Stimulated activated effector memory CD8-positive, alpha-beta T cell treated with anti-CD3 and anti-CD28 coated beads, Interleukin-12 subunit alpha, Interleukin-12 subunit beta, amount 100 ng/mL, for 72 hours (primary cell): ENCODE measurements at regions not wholly inside any gene's neighbourhood (a gene's known extent, or its start where the extent isn't known, plus 50 kb on each side); places are given as distances from the start of the nearest gene placed in this dataset.

Experiments
- ATAC-seq: fragments of 150-1000 bp; cut with Tn5 transposase; 2 replicates; pipeline ENCODE4 v1.10.0; 2021
- DNase-seq, 2 donors: peaks; one replicate each; pipeline ENCODE4 v3.0.0; 2021 to 2022; ENCODE audit warnings: low spot score in 2 of 2
- H3K27ac Mint-ChIP-seq: one replicate; pipeline ENCODE4 v1.8.0; 2022; ENCODE audit warnings: mild to moderate bottlenecking, mixed read lengths
- H3K36me3 Mint-ChIP-seq: one replicate; pipeline ENCODE4 v1.8.0; 2022; ENCODE audit warnings: mild to moderate bottlenecking, mixed read lengths
- H3K4me1 Mint-ChIP-seq: one replicate; pipeline ENCODE4 v1.8.0; 2022; ENCODE audit warnings: mixed read lengths
- H3K4me3 Mint-ChIP-seq: one replicate; pipeline ENCODE4 v1.8.0; 2022; ENCODE audit warnings: mild to moderate bottlenecking, mixed read lengths
- H3K9me3 Mint-ChIP-seq: one replicate; pipeline ENCODE4 v1.8.0; 2022; ENCODE audit warnings: mixed read lengths

- no peaks in the 10 kb centered on the region for H3K36me3 Mint-ChIP-seq
- H3K9me3 Mint-ChIP-seq: peaks cover 6% of the 10 kb centered on the region
- no peak overlapping the region for H3K4me3 Mint-ChIP-seq
- peak; percentile 18 for ATAC-seq
- H3K27ac Mint-ChIP-seq: no peak overlapping the region
- DNase-seq: no peak
- no peaks in the 10 kb centered on the region for H3K4me1 Mint-ChIP-seq
These were observed 169.6 kb upstream of the PODXL start for GRCh38 chr7:131726031-131726430.

GRCh38 chr7:131724776-131725345, 168.4 kb upstream of the PODXL start:
- DNase-seq: no peak
- no peak for ATAC-seq
- H3K9me3 Mint-ChIP-seq: peaks cover 6% of the 10 kb centered on the region
- H3K36me3 Mint-ChIP-seq: no peaks in the 10 kb centered on the region
- no peaks in the 10 kb centered on the region for H3K4me1 Mint-ChIP-seq
- H3K4me3 Mint-ChIP-seq: no peak overlapping the region
- no peak overlapping the region for H3K27ac Mint-ChIP-seq

- Mint-ChIP-seq H3K36me3 (no peaks in the 10 kb centered on the region), H3K4me3 (no peak overlapping the region)
These were observed 167.5 kb upstream of the PODXL start for GRCh38 chr7:131723926-131724325.

GRCh38 chr7:131722371-131722770, 165.9 kb upstream of the PODXL start:
- ATAC-seq (no peak), DNase-seq (peak in 1 of 2 donors; percentile 8)
- H3K36me3 Mint-ChIP-seq: no peaks in the 10 kb centered on the region
- no peak overlapping the region for H3K4me3 Mint-ChIP-seq
- H3K4me1 Mint-ChIP-seq: no peaks in the 10 kb centered on the region
- no peaks in the 10 kb centered on the region for H3K9me3 Mint-ChIP-seq
- H3K27ac Mint-ChIP-seq: no peak overlapping the region

More at GRCh38 chr7:131723926-131724325, 167.5 kb upstream of the PODXL start:
- DNase-seq (peak in 1 of 2 donors; percentile 23), ATAC-seq (no peak)
- no peak overlapping the region for H3K27ac Mint-ChIP-seq
- no peaks in the 10 kb centered on the region for H3K4me1 Mint-ChIP-seq
- H3K9me3 Mint-ChIP-seq: peaks cover 6% of the 10 kb centered on the region

GRCh38 chr7:131721660-131722059, 165.2 kb upstream of the PODXL start:
- H3K4me3 Mint-ChIP-seq: no peak overlapping the region
- H3K9me3 Mint-ChIP-seq: no peaks in the 10 kb centered on the region
- ATAC-seq (no peak), DNase-seq (no peak)
- no peaks in the 10 kb centered on the region for H3K4me1 Mint-ChIP-seq
- H3K36me3 Mint-ChIP-seq: no peaks in the 10 kb centered on the region
- no peak overlapping the region for H3K27ac Mint-ChIP-seq

GRCh38 chr7:131720703-131721102, 164.3 kb upstream of the PODXL start:
- DNase-seq (peak in 1 of 2 donors; percentile 28), ATAC-seq (no peak)
- Mint-ChIP-seq H3K4me3 (no peak overlapping the region), H3K27ac (no peak overlapping the region), H3K36me3 (no peaks in the 10 kb centered on the region), H3K4me1 (no peaks in the 10 kb centered on the region), H3K9me3 (no peaks in the 10 kb centered on the region)

GRCh38 chr7:131717181-131717580, 160.8 kb upstream of the PODXL start:
- Mint-ChIP-seq H3K27ac (no peak overlapping the region), H3K4me3 (no peak overlapping the region), H3K9me3 (no peaks in the 10 kb centered on the region), H3K36me3 (no peaks in the 10 kb centered on the region), H3K4me1 (no peaks in the 10 kb centered on the region)
- DNase-seq (no peak), ATAC-seq (no peak)

- Mint-ChIP-seq H3K4me3 (no peak overlapping the region), H3K36me3 (no peaks in the 10 kb centered on the region), H3K4me1 (no peaks in the 10 kb centered on the region), H3K9me3 (no peaks in the 10 kb centered on the region), H3K27ac (no peak overlapping the region)
- ATAC-seq (no peak), DNase-seq (no peak)
These were observed 142.9 kb upstream of the PODXL start for GRCh38 chr7:131699323-131699722.

GRCh38 chr7:131692131-131692960, 135.9 kb upstream of the PODXL start:
- Mint-ChIP-seq H3K4me3 (no peak overlapping the region), H3K4me1 (peaks cover 12% of the 10 kb centered on the region), H3K9me3 (no peaks in the 10 kb centered on the region), H3K36me3 (no peaks in the 10 kb centered on the region), H3K27ac (no peak overlapping the region)
- ATAC-seq (peak; percentile 42), DNase-seq (peak; percentile 40 to 79)

GRCh38 chr7:131691454-131692130, 135.2 kb upstream of the PODXL start:
- ATAC-seq: no peak

GRCh38 chr7:131690441-131690840, 134.0 kb upstream of the PODXL start:
- Mint-ChIP-seq H3K9me3 (no peaks in the 10 kb centered on the region), H3K36me3 (no peaks in the 10 kb centered on the region), H3K4me3 (no peak overlapping the region), H3K27ac (no peak overlapping the region), H3K4me1 (peaks cover 12% of the 10 kb centered on the region)
- DNase-seq: no peak
- ATAC-seq: no peak

More at GRCh38 chr7:131691454-131692130, 135.2 kb upstream of the PODXL start:
- H3K36me3 Mint-ChIP-seq: no peaks in the 10 kb centered on the region
- H3K4me3 Mint-ChIP-seq: no peak overlapping the region
- H3K27ac Mint-ChIP-seq: no peak overlapping the region
- DNase-seq: no peak
- H3K9me3 Mint-ChIP-seq: no peaks in the 10 kb centered on the region
- H3K4me1 Mint-ChIP-seq: peaks cover 12% of the 10 kb centered on the region

GRCh38 chr7:131689662-131690234, 133.3 kb upstream of the PODXL start:
- Mint-ChIP-seq H3K9me3 (no peaks in the 10 kb centered on the region), H3K27ac (no peak overlapping the region), H3K4me1 (peaks cover 12% of the 10 kb centered on the region), H3K36me3 (no peaks in the 10 kb centered on the region), H3K4me3 (no peak overlapping the region)
- ATAC-seq: no peak
- DNase-seq: no peak

GRCh38 chr7:131688738-131689661, 132.6 kb upstream of the PODXL start:
- Mint-ChIP-seq H3K27ac (no peak overlapping the region), H3K4me1 (peaks cover 12% of the 10 kb centered on the region), H3K9me3 (no peaks in the 10 kb centered on the region), H3K36me3 (no peaks in the 10 kb centered on the region), H3K4me3 (no peak overlapping the region)
- ATAC-seq (peak; percentile 45), DNase-seq (peak; percentile 46 to 82)

GRCh38 chr7:131687296-131687695, 130.9 kb upstream of the PODXL start:
- Mint-ChIP-seq H3K9me3 (no peaks in the 10 kb centered on the region), H3K4me1 (peaks cover 10% of the 10 kb centered on the region), H3K27ac (no peak overlapping the region), H3K36me3 (no peaks in the 10 kb centered on the region), H3K4me3 (no peak overlapping the region)
- no peak for ATAC-seq
- no peak for DNase-seq
